ENCODE measurements at regions not wholly inside any gene's neighbourhood (a gene's known extent, or its start where the extent isn't known, plus 50 kb on each side); places are given as distances from the start of the nearest gene placed in this dataset.

GRCh38 chr11:101745756-101746155 lies 161.9 kb upstream of the TRPC6 start:
- no peak for DNase-seq (ENCODE audit: low read depth)
- no peak overlapping the region for H3K4me3 ChIP-seq (ENCODE audit: low read depth, low read length)
- no peak for TF ChIP-seq CTCF (IDR thresholded peaks at IDR 0.05; ENCODE audit: control insufficient read depth, extremely low read depth, insufficient read depth)

DNA sequence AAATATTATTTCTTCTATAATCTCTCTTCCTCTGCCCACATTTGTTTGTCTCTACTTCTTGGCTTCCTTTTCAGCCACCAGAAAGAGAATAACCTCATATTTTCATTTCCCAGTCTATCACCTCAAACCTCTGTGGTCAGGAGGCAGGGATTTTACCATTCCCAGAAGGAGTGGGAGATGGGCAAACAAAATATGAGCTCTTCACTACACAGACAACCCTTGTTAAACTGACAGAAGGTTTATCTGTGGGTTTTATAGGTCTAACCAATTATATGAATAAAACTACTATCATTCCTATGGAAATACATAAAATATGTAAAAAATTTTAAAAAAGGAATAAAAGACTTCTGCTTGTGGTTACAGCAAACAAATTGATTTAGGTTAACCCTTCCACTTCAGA lies 160.0 kb upstream of the TRPC6 start:
- no peak overlapping the region for H3K4me3 ChIP-seq (ENCODE audit: low read depth, low read length)
- TF ChIP-seq CTCF (IDR thresholded peaks at IDR 0.05; ENCODE audit: control insufficient read depth, extremely low read depth, insufficient read depth), result no peak
- no peak for DNase-seq (ENCODE audit: low read depth)

DNA sequence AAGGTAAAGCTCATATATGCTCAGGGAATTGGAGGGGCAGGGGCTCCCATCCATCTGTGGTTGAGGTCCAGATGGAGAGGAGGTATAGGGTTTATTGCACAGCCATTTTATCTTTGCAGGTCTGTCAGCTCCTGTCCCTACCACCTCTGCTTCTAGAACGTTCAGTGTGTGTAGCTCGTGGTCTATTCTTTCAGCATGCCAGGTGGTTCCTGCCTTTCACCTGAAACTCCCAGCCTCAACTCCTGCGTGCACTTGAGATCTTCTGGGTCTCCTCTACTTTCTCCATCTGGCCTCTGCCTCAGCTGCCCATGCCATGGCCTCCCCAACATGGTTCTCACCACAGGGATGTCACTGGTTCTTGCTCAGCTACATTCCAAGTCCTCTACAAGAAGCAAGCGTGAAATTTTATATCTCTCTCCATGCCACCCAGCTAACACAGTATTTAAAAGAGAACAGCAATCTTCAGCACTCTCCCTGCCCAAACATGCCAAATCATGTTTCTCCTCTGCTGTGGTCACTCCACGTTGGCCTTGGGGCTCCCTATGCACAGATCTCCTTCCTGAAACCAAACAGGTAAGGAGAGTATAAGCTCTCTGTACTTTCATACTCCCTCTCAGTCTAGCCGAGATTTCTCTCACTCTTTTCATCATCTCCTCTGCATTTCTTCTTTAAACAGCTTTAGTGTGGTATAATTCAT lies 157.8 kb upstream of the TRPC6 start:
- no peak overlapping the region for H3K4me3 ChIP-seq (ENCODE audit: low read depth, low read length)
- DNase-seq (ENCODE audit: low read depth), result no peak
- TF ChIP-seq CTCF (IDR thresholded peaks at IDR 0.05; ENCODE audit: control insufficient read depth, extremely low read depth, insufficient read depth), result no peak

DNA sequence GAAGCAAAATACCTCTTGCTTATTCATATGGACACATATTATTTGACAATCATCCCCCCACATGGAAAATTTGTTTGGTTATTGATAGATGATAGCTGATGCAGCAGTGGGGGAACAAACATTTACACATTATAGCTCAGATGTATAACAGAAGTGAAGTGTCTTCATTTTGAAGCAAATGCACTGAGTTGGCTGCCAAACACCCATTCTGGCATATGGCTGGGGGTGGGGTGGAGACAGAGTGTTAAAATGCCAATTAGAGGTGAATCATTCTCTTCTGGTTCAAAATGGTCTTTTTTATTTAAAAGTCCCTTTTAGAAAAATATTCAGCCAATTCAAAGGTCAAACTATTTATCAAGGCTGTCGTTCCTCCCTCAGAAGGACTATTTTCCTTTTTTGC lies 157.3 kb upstream of the TRPC6 start:
- no peak for DNase-seq (ENCODE audit: low read depth)
- no peak for TF ChIP-seq CTCF (IDR thresholded peaks at IDR 0.05; ENCODE audit: control insufficient read depth, extremely low read depth, insufficient read depth)
- no peak overlapping the region for H3K4me3 ChIP-seq (ENCODE audit: low read depth, low read length)

- H3K4me3 ChIP-seq (ENCODE audit: low read depth, low read length), result no peak overlapping the region
- TF ChIP-seq CTCF (IDR thresholded peaks at IDR 0.05; ENCODE audit: control insufficient read depth, extremely low read depth, insufficient read depth), result no peak
- no peak for DNase-seq (ENCODE audit: low read depth)
Measured at GRCh38 chr11:101738452-101738851, 154.6 kb upstream of the TRPC6 start.

DNA sequence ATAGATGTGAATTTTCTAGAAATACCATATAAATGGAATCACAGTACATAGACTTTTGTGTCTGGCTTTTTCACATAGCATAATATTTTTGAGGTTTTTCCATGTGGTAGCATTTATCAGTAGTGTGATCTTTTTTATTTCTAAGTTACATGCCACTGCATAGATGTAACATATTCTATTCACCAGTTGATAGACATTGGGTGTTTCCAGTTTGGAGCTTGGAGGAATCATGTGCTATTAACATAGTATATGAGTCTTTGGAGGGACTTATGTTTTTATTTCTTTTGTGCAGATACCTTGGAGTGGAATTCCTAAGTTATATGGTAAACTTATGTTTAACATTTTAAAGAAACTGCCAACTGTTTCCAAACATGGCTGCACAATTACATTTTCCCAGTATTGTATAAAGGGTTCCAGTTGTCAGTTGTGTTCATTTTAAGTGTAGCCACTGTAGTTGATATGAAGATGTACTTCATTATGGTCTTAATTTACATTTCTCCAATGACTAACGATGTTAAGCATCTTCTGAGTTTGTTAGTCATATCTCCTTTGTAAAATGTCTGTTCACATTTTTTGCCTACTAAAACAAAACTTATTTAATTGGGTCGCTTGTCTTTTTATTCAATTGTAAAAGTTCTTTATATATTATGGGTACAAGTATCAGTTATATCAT lies 145.7 kb upstream of the TRPC6 start:
- no peak for DNase-seq (ENCODE audit: low read depth)
- no peak overlapping the region for H3K4me3 ChIP-seq (ENCODE audit: low read depth, low read length)
- TF ChIP-seq CTCF (IDR thresholded peaks at IDR 0.05; ENCODE audit: control insufficient read depth, extremely low read depth, insufficient read depth), result no peak

DNA sequence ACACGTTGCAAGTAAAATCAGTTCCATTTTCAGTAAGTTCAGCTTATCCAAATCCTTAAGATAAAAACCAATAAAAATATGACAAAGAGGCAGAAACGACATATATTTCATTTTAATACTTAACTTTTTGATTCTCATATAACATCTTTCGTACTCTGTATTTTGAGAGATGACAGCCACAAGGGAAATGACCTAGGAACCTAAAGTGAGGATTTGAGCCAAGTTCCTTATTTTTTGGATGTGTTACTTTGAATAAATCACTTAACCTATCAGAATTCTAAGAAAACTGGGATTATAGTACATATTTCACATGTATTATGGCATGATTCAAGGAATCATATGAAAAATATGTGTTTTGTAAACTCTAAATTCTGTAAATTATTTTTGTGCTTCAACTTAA lies 143.6 kb upstream of the TRPC6 start:
- no peak for DNase-seq (ENCODE audit: low read depth)
- H3K4me3 ChIP-seq (ENCODE audit: low read depth, low read length), result no peak overlapping the region
- no peak for TF ChIP-seq CTCF (IDR thresholded peaks at IDR 0.05; ENCODE audit: control insufficient read depth, extremely low read depth, insufficient read depth)

Data from LNCaP clone FGC (cell line).